GM12864 (cell line): ENCODE measurements at regions not wholly inside any gene's neighbourhood (a gene's known extent, or its start where the extent isn't known, plus 50 kb on each side); places are given as distances from the start of the nearest gene placed in this dataset.

Experiments used
- DNase-seq: peaks from one replicate; pipeline ENCODE4 v3.0.0-alpha.2; 2011; ENCODE audit warnings: low read depth
- H3K4me3 ChIP-seq: 2 replicates; pipeline ENCODE4 v1.5.1; 2011; ENCODE audit warnings: mild to moderate bottlenecking, low read depth, low read length, control low read depth
- CTCF ChIP-seq: IDR thresholded peaks from 2 replicates; pipeline ENCODE4 v1.5.1; 2011; ENCODE audit warnings: low read depth, mild to moderate bottlenecking, moderate library complexity, low read length, control low read depth, inconsistent platforms; ENCODE audit errors: missing control alignments

- TF ChIP-seq CTCF: no peak
- no peak overlapping the region for H3K4me3 ChIP-seq
- no peak for DNase-seq
Observed at GRCh38 chr15:100764778-100765466, 114.7 kb upstream of the ALDH1A3 start.

- TF ChIP-seq CTCF: no peak
- DNase-seq: no peak
- no peak overlapping the region for H3K4me3 ChIP-seq
Observed at GRCh38 chr15:100765467-100766241, 114.0 kb upstream of the ALDH1A3 start.

- H3K4me3 ChIP-seq: no peak overlapping the region
- TF ChIP-seq CTCF: no peak
- DNase-seq: no peak
Observed at GRCh38 chr15:100766243-100767000, 113.2 kb upstream of the ALDH1A3 start.

- no peak for DNase-seq
- no peak for TF ChIP-seq CTCF
- H3K4me3 ChIP-seq: no peak overlapping the region
Observed at GRCh38 chr15:100767001-100767825, 112.4 kb upstream of the ALDH1A3 start.

- no peak overlapping the region for H3K4me3 ChIP-seq
- no peak for TF ChIP-seq CTCF
- DNase-seq: no peak
Observed at GRCh38 chr15:100768501-100768931, 111.1 kb upstream of the ALDH1A3 start.
